Right atrium auricular region (tissue), 2 donors: ENCODE measurements at regions not wholly inside any gene's neighbourhood (a gene's known extent, or its start where the extent isn't known, plus 50 kb on each side); places are given as distances from the start of the nearest gene placed in this dataset.

ENCODE experiments used
- DNase-seq: peaks from one replicate; pipeline ENCODE4 v3.0.0-alpha.2; 2019; ENCODE audit warnings: low spot score
- H3K27ac ChIP-seq, 2 donors: fragments of 200-600 bp; sonication (generic); 1 replicate in 1 of 2; 2 replicates in 1 of 2; pipeline ENCODE4 v1.5.1; 2016 to 2019
- H3K27me3 ChIP-seq, 2 donors: fragments of 200-600 bp; sonication (generic); one replicate each; pipeline versions ENCODE4 v1.5.1 to v1.6.0; 2017 to 2019
- H3K36me3 ChIP-seq: fragments of 200-600 bp; sonication (generic); one replicate; pipeline ENCODE4 v1.5.1; 2016
- H3K4me1 ChIP-seq, 2 donors: fragments of 200-600 bp; sonication (generic); one replicate each; pipeline versions ENCODE4 v1.5.1 to v1.6.0; 2017 to 2019
- H3K4me3 ChIP-seq, 2 donors: fragments of 200-600 bp; sonication (generic); 1 replicate in 1 of 2; 2 replicates in 1 of 2; pipeline ENCODE4 v1.5.1; 2017 to 2019; ENCODE audit warnings: mild to moderate bottlenecking in 1 of 2, moderate library complexity in 1 of 2
- H3K9me3 ChIP-seq, 2 donors: fragments of 200-600 bp; sonication (generic); one replicate each; pipeline ENCODE4 v1.5.1; 2019
- TF ChIP-seq, protein P1 (sequence below), 2 donors: fragments of 200-600 bp; sonication (generic); IDR thresholded peaks; one replicate each; pipeline ENCODE4 v1.5.1; 2019; ENCODE audit warnings: antibody characterized with exemption in 2 of 2

DNA sequence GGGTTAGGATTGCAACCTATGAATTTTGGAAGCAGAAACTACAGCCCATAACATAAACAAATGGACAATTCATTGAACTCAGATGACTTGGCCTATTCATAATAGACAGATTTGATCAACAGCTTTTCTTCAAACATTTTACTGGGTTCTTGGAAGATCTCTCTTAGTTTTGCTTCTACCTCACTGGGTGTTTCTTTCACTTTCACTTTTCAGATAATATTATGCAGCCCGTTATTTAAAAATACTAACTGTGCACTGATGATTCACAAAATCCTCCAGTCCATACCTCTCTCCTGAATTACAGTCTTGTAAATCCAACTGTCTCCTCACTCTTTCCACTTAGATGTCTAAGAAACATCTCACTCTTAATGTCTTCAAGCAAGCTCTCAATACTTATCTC lies 183.5 kb upstream of the IRX1 start:
- H3K27ac ChIP-seq, result no peak overlapping the region
- peaks cover 0 to 9% of the 10 kb centered on the region in 2 donors for H3K9me3 ChIP-seq
- no peak overlapping the region for H3K4me3 ChIP-seq
- TF ChIP-seq, protein P1, sequence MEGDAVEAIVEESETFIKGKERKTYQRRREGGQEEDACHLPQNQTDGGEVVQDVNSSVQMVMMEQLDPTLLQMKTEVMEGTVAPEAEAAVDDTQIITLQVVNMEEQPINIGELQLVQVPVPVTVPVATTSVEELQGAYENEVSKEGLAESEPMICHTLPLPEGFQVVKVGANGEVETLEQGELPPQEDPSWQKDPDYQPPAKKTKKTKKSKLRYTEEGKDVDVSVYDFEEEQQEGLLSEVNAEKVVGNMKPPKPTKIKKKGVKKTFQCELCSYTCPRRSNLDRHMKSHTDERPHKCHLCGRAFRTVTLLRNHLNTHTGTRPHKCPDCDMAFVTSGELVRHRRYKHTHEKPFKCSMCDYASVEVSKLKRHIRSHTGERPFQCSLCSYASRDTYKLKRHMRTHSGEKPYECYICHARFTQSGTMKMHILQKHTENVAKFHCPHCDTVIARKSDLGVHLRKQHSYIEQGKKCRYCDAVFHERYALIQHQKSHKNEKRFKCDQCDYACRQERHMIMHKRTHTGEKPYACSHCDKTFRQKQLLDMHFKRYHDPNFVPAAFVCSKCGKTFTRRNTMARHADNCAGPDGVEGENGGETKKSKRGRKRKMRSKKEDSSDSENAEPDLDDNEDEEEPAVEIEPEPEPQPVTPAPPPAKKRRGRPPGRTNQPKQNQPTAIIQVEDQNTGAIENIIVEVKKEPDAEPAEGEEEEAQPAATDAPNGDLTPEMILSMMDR (IDR thresholded peaks at IDR 0.05), result no peak
- H3K4me1 ChIP-seq, result no peaks in the 10 kb centered on the region
- no peak for DNase-seq
- no peaks in the 10 kb centered on the region for H3K36me3 ChIP-seq
- no peaks in the 10 kb centered on the region for H3K27me3 ChIP-seq

- no peaks in the 10 kb centered on the region for H3K4me1 ChIP-seq
- no peak for DNase-seq
- TF ChIP-seq, protein P1 (IDR thresholded peaks at IDR 0.05), result no peak
These were observed 184.3 kb upstream of the IRX1 start for GRCh38 chr5:3411363-3411762.

GRCh38 chr5:3401635-3402034 lies 194.0 kb upstream of the IRX1 start:
- Histone ChIP-seq H3K9me3 (peaks cover 4 to 24% of the 10 kb centered on the region in 2 donors), H3K36me3 (no peaks in the 10 kb centered on the region), H3K4me3 (no peak overlapping the region), H3K27ac (no peak overlapping the region), H3K27me3 (no peaks in the 10 kb centered on the region), H3K4me1 (no peaks in the 10 kb centered on the region)
- TF ChIP-seq, protein P1 (IDR thresholded peaks at IDR 0.05), result no peak
- DNase-seq, result no peak

More at GRCh38 chr5:3411363-3411762, 184.3 kb upstream of the IRX1 start:
- Histone ChIP-seq H3K27ac (no peak overlapping the region), H3K27me3 (no peaks in the 10 kb centered on the region), H3K4me3 (no peak overlapping the region), H3K9me3 (peaks cover 0 to 16% of the 10 kb centered on the region in 2 donors), H3K36me3 (no peaks in the 10 kb centered on the region)

GRCh38 chr5:3400659-3401058 lies 195.0 kb upstream of the IRX1 start:
- H3K36me3 ChIP-seq, result no peaks in the 10 kb centered on the region
- TF ChIP-seq, protein P1 (IDR thresholded peaks at IDR 0.05), result no peak
- DNase-seq, result no peak
- H3K27me3 ChIP-seq, result no peaks in the 10 kb centered on the region
- H3K4me1 ChIP-seq, result no peaks in the 10 kb centered on the region
- H3K27ac ChIP-seq, result no peak overlapping the region
- no peak overlapping the region for H3K4me3 ChIP-seq
- peaks cover 4 to 18% of the 10 kb centered on the region in 2 donors for H3K9me3 ChIP-seq

DNA sequence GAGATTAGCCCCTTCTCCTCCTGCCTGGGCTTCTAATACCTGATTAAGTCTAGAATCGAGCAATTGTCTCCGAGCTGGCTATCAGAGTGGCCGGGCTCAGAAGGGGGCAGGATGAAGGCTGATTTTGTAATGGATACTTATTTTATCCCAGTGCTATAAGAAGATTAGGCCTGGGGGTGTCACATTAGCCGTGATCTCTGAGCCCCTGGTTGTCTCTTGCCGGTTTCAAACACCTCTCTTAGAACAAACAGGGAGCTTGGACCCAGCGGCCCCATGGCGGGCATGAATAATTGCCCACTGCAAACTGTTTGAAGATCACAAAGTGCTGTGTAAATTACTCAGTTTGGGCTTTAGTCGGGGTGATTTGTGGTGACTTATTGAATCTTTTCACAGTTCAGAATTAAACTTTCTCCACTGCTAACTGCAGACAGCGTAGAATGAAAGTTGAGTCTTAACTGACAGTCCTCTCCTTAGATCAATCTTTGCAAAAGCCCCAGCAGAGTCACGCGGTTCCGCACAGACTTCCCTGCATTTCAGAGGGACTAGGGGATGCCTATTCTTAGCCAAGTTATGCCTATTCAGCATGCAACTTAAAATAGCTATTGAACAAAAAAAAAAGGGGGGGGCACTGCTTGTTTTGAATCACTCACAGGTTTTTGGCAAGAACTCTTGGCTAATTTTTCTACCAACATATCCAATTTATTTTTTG lies 200.6 kb upstream of the IRX1 start:
- no peak overlapping the region for H3K27ac ChIP-seq
- H3K27me3 ChIP-seq, result no peaks in the 10 kb centered on the region
- no peak overlapping the region for H3K4me3 ChIP-seq
- peaks cover 0 to 16% of the 10 kb centered on the region in 2 donors for H3K9me3 ChIP-seq
- no peaks in the 10 kb centered on the region for H3K4me1 ChIP-seq
- TF ChIP-seq, protein P1 (IDR thresholded peaks at IDR 0.05), result no peak
- no peaks in the 10 kb centered on the region for H3K36me3 ChIP-seq
- no peak for DNase-seq
